Endothelial cell (in vitro differentiated cells): ENCODE measurements at regions not wholly inside any gene's neighbourhood (a gene's known extent, or its start where the extent isn't known, plus 50 kb on each side); places are given as distances from the start of the nearest gene placed in this dataset.

Source experiments
- DNase-seq: peaks from one replicate; pipeline ENCODE4 v3.0.0; 2021; ENCODE audit warnings: low spot score
- H3K27ac Mint-ChIP-seq: one replicate; pipeline ENCODE4 v1.8.0; 2021; ENCODE audit warnings: mixed read lengths, inconsistent platforms; ENCODE audit not compliant: unreplicated experiment
- H3K27me3 Mint-ChIP-seq: one replicate; pipeline ENCODE4 v1.8.0; 2021; ENCODE audit warnings: mild to moderate bottlenecking, moderate library complexity, mixed read lengths, inconsistent platforms; ENCODE audit not compliant: unreplicated experiment
- H3K36me3 Mint-ChIP-seq: one replicate; pipeline ENCODE4 v1.8.0; 2021; ENCODE audit warnings: mild to moderate bottlenecking, low read depth, mixed read lengths, inconsistent platforms; ENCODE audit not compliant: unreplicated experiment
- H3K4me1 Mint-ChIP-seq: one replicate; pipeline ENCODE4 v1.8.0; 2021; ENCODE audit warnings: mild to moderate bottlenecking, mixed read lengths, inconsistent platforms; ENCODE audit not compliant: unreplicated experiment
- H3K4me3 Mint-ChIP-seq: one replicate; pipeline ENCODE4 v1.8.0; 2021; ENCODE audit warnings: mild to moderate bottlenecking, mixed read lengths, inconsistent platforms; ENCODE audit not compliant: unreplicated experiment
- H3K9me3 Mint-ChIP-seq: one replicate; pipeline ENCODE4 v1.8.0; 2021; ENCODE audit warnings: mixed read lengths, inconsistent platforms; ENCODE audit not compliant: unreplicated experiment
- CTCF ChIP-seq: fragments of 200-600 bp; sonication (generic); IDR thresholded peaks from one replicate; pipeline ENCODE4 v1.5.0; 2021; ENCODE audit warnings: antibody characterized with exemption; ENCODE audit not compliant: unreplicated experiment

GRCh38 chr1:238487931-238488330 is 597.2 kb upstream of the ZP4 start:
- peaks cover 1% of the 10 kb centered on the region for H3K27me3 Mint-ChIP-seq
- H3K4me1 Mint-ChIP-seq, result no peaks in the 10 kb centered on the region
- H3K4me3 Mint-ChIP-seq, result no peak overlapping the region
- H3K9me3 Mint-ChIP-seq, result no peaks in the 10 kb centered on the region
- DNase-seq, result no peak
- no peak for TF ChIP-seq CTCF
- no peak overlapping the region for H3K27ac Mint-ChIP-seq
- H3K36me3 Mint-ChIP-seq, result no peaks in the 10 kb centered on the region

GRCh38 chr1:238485912-238486209 is 595.1 kb upstream of the ZP4 start:
- no peak for TF ChIP-seq CTCF
- H3K9me3 Mint-ChIP-seq, result no peaks in the 10 kb centered on the region
- no peak for DNase-seq
- no peaks in the 10 kb centered on the region for H3K36me3 Mint-ChIP-seq
- H3K4me3 Mint-ChIP-seq, result no peak overlapping the region
- H3K27ac Mint-ChIP-seq, result no peak overlapping the region
- no peaks in the 10 kb centered on the region for H3K4me1 Mint-ChIP-seq
- H3K27me3 Mint-ChIP-seq, result peaks cover 1% of the 10 kb centered on the region

- no peak for TF ChIP-seq CTCF
- no peaks in the 10 kb centered on the region for H3K9me3 Mint-ChIP-seq
- no peaks in the 10 kb centered on the region for H3K4me1 Mint-ChIP-seq
- H3K27ac Mint-ChIP-seq, result no peak overlapping the region
- no peaks in the 10 kb centered on the region for H3K36me3 Mint-ChIP-seq
- DNase-seq, result no peak
- H3K27me3 Mint-ChIP-seq, result peaks cover 1% of the 10 kb centered on the region
- no peak overlapping the region for H3K4me3 Mint-ChIP-seq
Observed at GRCh38 chr1:238485057-238485911, 594.6 kb upstream of the ZP4 start.

- H3K36me3 Mint-ChIP-seq, result no peaks in the 10 kb centered on the region
- DNase-seq, result no peak
- H3K4me1 Mint-ChIP-seq, result peaks cover 6% of the 10 kb centered on the region
- H3K27me3 Mint-ChIP-seq, result peaks cover 1% of the 10 kb centered on the region
- H3K4me3 Mint-ChIP-seq, result no peak overlapping the region
- TF ChIP-seq CTCF, result no peak
- H3K27ac Mint-ChIP-seq, result no peak overlapping the region
- H3K9me3 Mint-ChIP-seq, result no peaks in the 10 kb centered on the region
Observed at GRCh38 chr1:238484121-238484520, 593.4 kb upstream of the ZP4 start.

GRCh38 chr1:238476841-238477240 is 586.1 kb upstream of the ZP4 start:
- Mint-ChIP-seq H3K27me3 (no peaks in the 10 kb centered on the region), H3K4me1 (peaks cover 6% of the 10 kb centered on the region), H3K27ac (no peak overlapping the region), H3K4me3 (no peak overlapping the region), H3K36me3 (no peaks in the 10 kb centered on the region), H3K9me3 (no peaks in the 10 kb centered on the region)
- no peak for DNase-seq
- TF ChIP-seq CTCF, result no peak
